WTC11 (cell line): ENCODE measurements at regions not wholly inside any gene's neighbourhood (a gene's known extent, or its start where the extent isn't known, plus 50 kb on each side); places are given as distances from the start of the nearest gene placed in this dataset.

Source experiments
- ATAC-seq: fragments of 200-7000 bp; cut with Tn5 transposase; 2 replicates; pipeline ENCODE4 v1.10.0; 2021; ENCODE audit warnings: mild to moderate bottlenecking, moderate library complexity
- CTCF ChIA-PET: fragments of 300-600 bp; sonication (Branson Sonifier 250); formaldehyde crosslinking; loops from one replicate; lab custom pipeline; 2021; ENCODE audit warnings: antibody characterized with exemption; lab: Charles Lee
- POLR2A ChIA-PET: fragments of 350-600 bp; sonication (Branson Sonifier 250); formaldehyde crosslinking; loops from one replicate; lab custom pipeline; 2021; ENCODE audit warnings: antibody characterized with exemption; lab: Charles Lee
- DNase-seq: peaks from one replicate; pipeline ENCODE4 v3.0.0; 2021; ENCODE audit warnings: low spot score
- H3K27ac Mint-ChIP-seq: 2 replicates; pipeline ENCODE4 v1.8.0; 2021; ENCODE audit warnings: mixed read lengths
- H3K27me3 Mint-ChIP-seq: 2 replicates; pipeline ENCODE4 v1.8.0; 2021; ENCODE audit warnings: low read depth, mild to moderate bottlenecking, moderate library complexity, mixed read lengths
- H3K36me3 Mint-ChIP-seq: 2 replicates; pipeline ENCODE4 v1.8.0; 2021; ENCODE audit warnings: mixed read lengths
- H3K4me1 Mint-ChIP-seq: 2 replicates; pipeline ENCODE4 v1.8.0; 2022; ENCODE audit warnings: mixed read lengths
- H3K4me3 Mint-ChIP-seq: 2 replicates; pipeline ENCODE4 v1.8.0; 2021; ENCODE audit warnings: mild to moderate bottlenecking, moderate library complexity, mixed read lengths
- H3K9me3 Mint-ChIP-seq: 2 replicates; pipeline ENCODE4 v1.8.0; 2021; ENCODE audit warnings: mixed read lengths
- AR ChIP-seq: fragments of 250-450 bp; sonication (Bioruptor Pico); IDR thresholded peaks from 2 replicates; pipeline ENCODE4 v1.9.0; 2021; ENCODE audit warnings: mild to moderate bottlenecking
- CREB1 ChIP-seq: sonication (generic); formaldehyde crosslinking; IDR thresholded peaks from 2 replicates; pipeline ENCODE4 v1.8.0; 2023; ENCODE audit warnings: mild to moderate bottlenecking, missing genetic modification reagents
- CTCF ChIP-seq: fragments of 200-600 bp; IDR thresholded peaks from 2 replicates; pipeline ENCODE4 v1.8.0; 2022; ENCODE audit warnings: antibody characterized with exemption
- E2F1 ChIP-seq: sonication (generic); formaldehyde crosslinking; IDR thresholded peaks from 2 replicates; pipeline ENCODE4 v1.8.0; 2022; ENCODE audit warnings: mild to moderate bottlenecking, missing genetic modification reagents
- ETV6 ChIP-seq: sonication (generic); formaldehyde crosslinking; IDR thresholded peaks from 2 replicates; pipeline ENCODE4 v1.8.1; 2022; ENCODE audit warnings: mild to moderate bottlenecking, missing genetic modification reagents
- IRF2 ChIP-seq: sonication (generic); formaldehyde crosslinking; IDR thresholded peaks from 2 replicates; pipeline ENCODE4 v1.8.0; 2022; ENCODE audit warnings: low read depth, missing genetic modification reagents, borderline replicate concordance
- JUN ChIP-seq: sonication (generic); formaldehyde crosslinking; IDR thresholded peaks from 2 replicates; pipeline ENCODE4 v1.8.0; 2023; ENCODE audit warnings: mild to moderate bottlenecking, missing genetic modification reagents
- KAT7 ChIP-seq: sonication (generic); formaldehyde crosslinking; IDR thresholded peaks from 2 replicates; pipeline ENCODE4 v1.8.1; 2023; ENCODE audit warnings: missing genetic modification reagents, mild to moderate bottlenecking, borderline replicate concordance
- MAX ChIP-seq: sonication (generic); formaldehyde crosslinking; IDR thresholded peaks from 2 replicates; pipeline ENCODE4 v1.8.0; 2022; ENCODE audit warnings: mild to moderate bottlenecking, missing genetic modification reagents
- MXD4 ChIP-seq: fragments of 250-450 bp; sonication (Bioruptor Pico); IDR thresholded peaks from 2 replicates; pipeline ENCODE4 v1.8.0; 2021; ENCODE audit warnings: mild to moderate bottlenecking, moderate library complexity, borderline replicate concordance
- NFATC4 ChIP-seq: fragments of 250-450 bp; sonication (Bioruptor Pico); IDR thresholded peaks from 2 replicates; pipeline ENCODE4 v1.9.0; 2021; ENCODE audit warnings: mild to moderate bottlenecking
- NR3C1 ChIP-seq: sonication (generic); formaldehyde crosslinking; conservative IDR thresholded peaks from 2 replicates; pipeline ENCODE4 v1.8.1; 2023; ENCODE audit warnings: low read depth, mild to moderate bottlenecking, missing genetic modification reagents
- PREB ChIP-seq: sonication (generic); formaldehyde crosslinking; IDR thresholded peaks from 2 replicates; pipeline ENCODE4 v1.8.1; 2022; ENCODE audit warnings: mild to moderate bottlenecking, missing genetic modification reagents, moderate library complexity, borderline replicate concordance
- RORB ChIP-seq: fragments of 250-450 bp; sonication (Bioruptor Pico); IDR thresholded peaks from 2 replicates; pipeline ENCODE4 v1.9.0; 2021; ENCODE audit warnings: mild to moderate bottlenecking
- SOX15 ChIP-seq: fragments of 250-450 bp; sonication (Bioruptor Pico); IDR thresholded peaks from 2 replicates; pipeline ENCODE4 v1.9.0; 2021; ENCODE audit warnings: mild to moderate bottlenecking
- ZBTB21 ChIP-seq: sonication (generic); formaldehyde crosslinking; IDR thresholded peaks from 2 replicates; pipeline ENCODE4 v1.8.1; 2023; ENCODE audit warnings: mild to moderate bottlenecking, missing genetic modification reagents, borderline replicate concordance
- ZNF232 ChIP-seq: sonication (generic); formaldehyde crosslinking; IDR thresholded peaks from 2 replicates; pipeline ENCODE4 v1.8.0; 2022; ENCODE audit warnings: mild to moderate bottlenecking, missing genetic modification reagents
- ZNF416 ChIP-seq: fragments of 250-450 bp; sonication (Bioruptor Pico); IDR thresholded peaks from 2 replicates; pipeline ENCODE4 v1.9.0; 2021; ENCODE audit warnings: mild to moderate bottlenecking, inconsistent platforms
- ZNF423 ChIP-seq: fragments of 250-450 bp; sonication (Bioruptor Pico); IDR thresholded peaks from 2 replicates; pipeline ENCODE4 v2.1.2; 2022; ENCODE audit warnings: mild to moderate bottlenecking, moderate library complexity
- ZSCAN18 ChIP-seq: fragments of 250-450 bp; sonication (Bioruptor Pico); IDR thresholded peaks from 2 replicates; pipeline ENCODE4 v2.1.2; 2022; ENCODE audit warnings: mild to moderate bottlenecking, moderate library complexity

GRCh38 chr5:66346869-66347268, 202.8 kb downstream of the SREK1 start:
- H3K9me3 Mint-ChIP-seq = peaks cover 7% of the 10 kb centered on the region
- H3K27ac Mint-ChIP-seq = no peak overlapping the region

GRCh38 chr5:66348387-66349125, 204.5 kb downstream of the SREK1 start:
- ATAC-seq = no peak
- POLR2A ChIA-PET = no interaction called here
- no peak overlapping the region for H3K27ac Mint-ChIP-seq
- no peak overlapping the region for H3K4me3 Mint-ChIP-seq
- H3K27me3 Mint-ChIP-seq = no peaks in the 10 kb centered on the region
- DNase-seq = no peak
- H3K4me1 Mint-ChIP-seq = peaks cover 1% of the 10 kb centered on the region
- H3K36me3 Mint-ChIP-seq = no peaks in the 10 kb centered on the region
- H3K9me3 Mint-ChIP-seq = 0 out of 2 replicates have a peak, but pooled peaks cover 3% of the 10 kb centered on the region
- CTCF ChIA-PET = no interaction called here
- TF ChIP-seq ZNF416 (CRISPR knock-in tag) (no peak), IRF2 (CRISPR knock-in tag) (no peak), ZNF232 (no peak), KAT7 (no peak), NFATC4 (CRISPR knock-in tag) (no peak), SOX15 (CRISPR knock-in tag) (no peak), NR3C1 (no peak), AR (CRISPR knock-in tag) (no peak), PREB (CRISPR knock-in tag) (no peak), ZBTB21 (CRISPR knock-in tag) (no peak), RORB (no peak)

More at GRCh38 chr5:66346869-66347268, 202.8 kb downstream of the SREK1 start:
- CTCF ChIA-PET = interaction anchor here (1.1 kb wide), 1 partner anchor 41 kb away, joined by 4 read pairs; no protein-coding TSS in a partner anchor
- TF ChIP-seq ZNF232 = no peak
- TF ChIP-seq E2F1 (CRISPR knock-in tag) = no peak
- TF ChIP-seq CREB1 (CRISPR knock-in tag) = no peak
- TF ChIP-seq JUN (CRISPR knock-in tag) = no peak
- no peak for TF ChIP-seq CTCF
- TF ChIP-seq ETV6 = no peak
- no peak for TF ChIP-seq ZSCAN18 (CRISPR knock-in tag)
- no peak for TF ChIP-seq MXD4 (CRISPR knock-in tag)
- no peak for TF ChIP-seq MAX
- no peak for TF ChIP-seq ZNF423 (CRISPR knock-in tag)
- Mint-ChIP-seq H3K4me1 (no peaks in the 10 kb centered on the region), H3K27me3 (no peaks in the 10 kb centered on the region), H3K4me3 (no peak overlapping the region), H3K36me3 (no peaks in the 10 kb centered on the region)
- DNase-seq (no peak), ATAC-seq (no peak)
- POLR2A ChIA-PET = no interaction called here
